ENCODE measurements at regions not wholly inside any gene's neighbourhood (a gene's known extent, or its start where the extent isn't known, plus 50 kb on each side); places are given as distances from the start of the nearest gene placed in this dataset.

- TF ChIP-seq, protein P1, sequence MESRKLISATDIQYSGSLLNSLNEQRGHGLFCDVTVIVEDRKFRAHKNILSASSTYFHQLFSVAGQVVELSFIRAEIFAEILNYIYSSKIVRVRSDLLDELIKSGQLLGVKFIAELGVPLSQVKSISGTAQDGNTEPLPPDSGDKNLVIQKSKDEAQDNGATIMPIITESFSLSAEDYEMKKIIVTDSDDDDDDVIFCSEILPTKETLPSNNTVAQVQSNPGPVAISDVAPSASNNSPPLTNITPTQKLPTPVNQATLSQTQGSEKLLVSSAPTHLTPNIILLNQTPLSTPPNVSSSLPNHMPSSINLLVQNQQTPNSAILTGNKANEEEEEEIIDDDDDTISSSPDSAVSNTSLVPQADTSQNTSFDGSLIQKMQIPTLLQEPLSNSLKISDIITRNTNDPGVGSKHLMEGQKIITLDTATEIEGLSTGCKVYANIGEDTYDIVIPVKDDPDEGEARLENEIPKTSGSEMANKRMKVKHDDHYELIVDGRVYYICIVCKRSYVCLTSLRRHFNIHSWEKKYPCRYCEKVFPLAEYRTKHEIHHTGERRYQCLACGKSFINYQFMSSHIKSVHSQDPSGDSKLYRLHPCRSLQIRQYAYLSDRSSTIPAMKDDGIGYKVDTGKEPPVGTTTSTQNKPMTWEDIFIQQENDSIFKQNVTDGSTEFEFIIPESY (IDR thresholded peaks at IDR 0.05) = no peak
- TF ChIP-seq IKZF1 (conservative IDR thresholded peaks at IDR 0.05) (no peak), MTA2 (IDR thresholded peaks at IDR 0.05; ENCODE audit: low read depth) (no peak), BCLAF1 (IDR thresholded peaks at IDR 0.05) (no peak), ATF7 (IDR thresholded peaks at IDR 0.05; ENCODE audit: low read depth) (no peak)
Observed at GRCh38 chr12:98423963-98424362, 91.4 kb upstream of the TMPO start (continued).

- no peak overlapping the region for H2AFZ ChIP-seq (ENCODE audit: control insufficient read depth, low read depth, low read length)
- H3K4me1 ChIP-seq (ENCODE audit: control insufficient read depth, insufficient read depth, low read length) = no peaks in the 10 kb centered on the region
- H3K9ac ChIP-seq (ENCODE audit: control insufficient read depth, insufficient read depth, low read length) = no peak overlapping the region
- no peaks in the 10 kb centered on the region for H3K36me3 ChIP-seq (ENCODE audit: control insufficient read depth in 2 of 2, insufficient read depth in 2 of 2, low read length in 1 of 2)
- no peaks in the 10 kb centered on the region for H3K79me2 ChIP-seq (ENCODE audit: control insufficient read depth, insufficient read depth, low read length)
- no peak for DNase-seq (ENCODE audit: low read depth, low spot score)
- H3K4me2 ChIP-seq (ENCODE audit: control insufficient read depth, insufficient read depth) = no peak overlapping the region
- H3K27me3 ChIP-seq (replicated peaks in 1 of 2; ENCODE audit: control insufficient read depth in 2 of 2, insufficient read depth in 2 of 2, low read length in 1 of 2) = no peaks in the 10 kb centered on the region
- no peaks in the 10 kb centered on the region for H4K20me1 ChIP-seq (ENCODE audit: control insufficient read depth, insufficient read depth)
- no TSS peak for BruUV-seq (replicated peaks)
- ATAC-seq = peak; percentile 95
- CTCF ChIA-PET = interaction anchor here (0.6 to 2.3 kb wide), 9 partner anchors 14 to 574 kb away, joined by 3 to 7 read pairs (median 4); no protein-coding TSS in a partner anchor
- in situ Hi-C loops (cut with MboI) = loop anchor here (25.0 kb wide), 1 partner anchor 562 kb away; no protein-coding TSS in a partner anchor
- 18% methylated on average over 9 of the region's 9 CpGs for WGBS (ENCODE audit: insufficient coverage, insufficient replicate concordance, low lambda C conversion rate, missing lambda C conversion rate)
- RAD21 ChIA-PET (ENCODE audit: unreplicated experiment) = interaction anchor here (1.0 to 1.6 kb wide), 4 partner anchors 18 to 120 kb away, joined by 3 to 5 read pairs (median 4); no protein-coding TSS in a partner anchor
- no peaks in the 10 kb centered on the region for H3K9me3 ChIP-seq (replicated peaks; ENCODE audit: control insufficient read depth, insufficient read depth, low read length)
- SMC1A ChIA-PET (ENCODE audit: uncharacterized antibody, unreplicated experiment) = interaction anchor here (1.1 to 1.4 kb wide), 3 partner anchors 16 to 95 kb away, joined by 3 read pairs; no protein-coding TSS in a partner anchor
- POLR2A ChIA-PET = no interaction called here
- no peak overlapping the region for H3K27ac ChIP-seq (ENCODE audit: control insufficient read depth, insufficient read depth)
- no peak overlapping the region for H3K4me3 ChIP-seq
- intact Hi-C loops (cut with micrococcal nuclease; ENCODE audit: unreplicated experiment) = loop anchor here (1.0 to 10.0 kb wide), 3 partner anchors 91 to 570 kb away; no protein-coding TSS in a partner anchor
- FAIRE-seq = peak; percentile 88
- TF ChIP-seq MYC (IDR thresholded peaks at IDR 0.05; ENCODE audit: insufficient read depth, insufficient read length, insufficient replicate concordance, low read length, severe bottlenecking) (no peak), TARDBP (IDR thresholded peaks at IDR 0.05; ENCODE audit: borderline replicate concordance) (no peak), REST (IDR thresholded peaks at IDR 0.05; ENCODE audit: low read depth, low read length) (no peak), LARP7 (IDR thresholded peaks at IDR 0.05) (no peak), WRNIP1 (IDR thresholded peaks at IDR 0.05; ENCODE audit: borderline replicate concordance, low read depth, low read length) (no peak), BRCA1 (IDR thresholded peaks at IDR 0.05; ENCODE audit: low read depth, low read length) (no peak), RAD21 (IDR thresholded peaks at IDR 0.05; ENCODE audit: insufficient read depth, low read depth, low read length) (peak; percentile 50), ZBED1 (IDR thresholded peaks at IDR 0.05; ENCODE audit: borderline replicate concordance) (no peak)
Observed at GRCh38 chr12:98424726-98425401, 90.5 kb upstream of the TMPO start.
